Activated CD4-positive, alpha-beta T cell treated with anti-CD3 and anti-CD28 coated beads, Interleukin-2, Interleukin-4, amounts not matched to agents 100 ng/mL and 50 ng/mL, durations not matched to agents 16 hours and 8 hours (primary cell): ENCODE measurements at regions not wholly inside any gene's neighbourhood (a gene's known extent, or its start where the extent isn't known, plus 50 kb on each side); places are given as distances from the start of the nearest gene placed in this dataset.

Experiments used
- DNase-seq: peaks from one replicate; pipeline ENCODE4 v3.0.0-alpha.2; 2020; ENCODE audit warnings: low spot score

DNA sequence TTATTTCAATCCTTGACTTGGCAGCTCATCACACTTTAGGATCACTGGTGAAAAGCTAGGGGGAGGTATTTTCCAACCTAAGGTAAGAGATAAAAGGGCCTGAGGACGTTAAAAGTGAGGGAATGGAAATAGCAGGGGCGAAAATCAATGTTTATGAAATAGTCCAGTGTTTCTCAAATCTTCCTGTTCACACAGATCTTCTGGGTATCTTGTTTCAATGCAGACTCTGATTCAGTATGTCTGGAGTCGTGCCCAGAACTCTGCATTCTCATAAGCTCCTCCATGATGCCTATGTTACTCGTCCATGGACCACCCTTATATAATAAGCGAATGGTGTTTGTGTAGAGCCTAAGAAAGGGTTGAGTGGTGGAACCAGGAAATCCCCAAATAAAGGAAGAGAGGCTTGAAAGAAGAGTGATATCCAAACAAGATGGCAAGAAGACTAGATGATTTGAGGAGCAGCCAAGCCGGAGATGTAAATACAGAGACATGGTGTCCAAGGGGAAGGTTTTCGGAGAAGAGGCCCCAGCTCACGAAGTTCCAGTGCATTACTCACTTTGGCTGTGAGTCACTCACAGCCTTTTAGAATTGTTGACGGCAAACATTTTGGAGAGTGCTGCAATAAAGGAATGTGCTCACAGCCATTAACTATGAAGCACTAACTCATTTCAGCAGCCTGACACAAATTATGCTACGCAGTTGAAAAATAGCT is 215.6 kb upstream of the PPARGC1A start:
- no peak for DNase-seq

- DNase-seq = no peak
Measured at GRCh38 chr4:24104158-24104565, 214.3 kb upstream of the PPARGC1A start.

DNA sequence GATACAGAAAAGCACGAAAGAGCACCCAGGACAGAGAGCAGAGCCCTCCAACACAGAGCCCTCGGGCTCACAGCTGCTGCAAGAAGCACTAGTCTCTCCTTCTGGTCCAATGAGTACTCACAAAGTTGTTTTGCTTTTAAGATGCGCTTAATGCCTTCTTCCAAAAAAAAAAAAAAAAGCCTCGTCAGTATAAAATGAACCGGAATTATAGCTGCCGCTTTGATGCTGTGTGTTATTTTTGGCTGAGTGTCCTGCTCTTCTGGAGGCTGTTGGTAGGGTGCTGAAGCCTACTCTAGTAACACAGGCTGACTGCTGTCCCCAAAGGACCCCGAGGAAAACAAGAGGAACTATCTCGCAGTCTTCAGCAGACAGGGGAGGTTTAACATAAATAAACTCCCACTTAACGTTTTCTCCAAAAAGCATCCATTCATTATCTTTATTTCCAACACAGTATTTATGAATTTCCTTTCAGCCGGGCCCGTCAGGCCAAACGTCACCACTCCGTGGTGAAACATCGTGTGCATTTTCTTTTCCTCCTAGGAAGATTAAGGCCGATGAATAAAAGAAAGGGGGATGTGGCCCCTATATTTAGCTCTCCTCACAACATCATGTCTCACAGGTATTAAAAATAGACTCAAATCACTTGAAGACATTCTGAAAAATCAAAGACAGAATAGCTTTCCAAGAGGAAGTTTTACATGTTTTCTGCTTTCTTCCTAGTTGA is 213.7 kb upstream of the PPARGC1A start:
- DNase-seq = no peak

DNA sequence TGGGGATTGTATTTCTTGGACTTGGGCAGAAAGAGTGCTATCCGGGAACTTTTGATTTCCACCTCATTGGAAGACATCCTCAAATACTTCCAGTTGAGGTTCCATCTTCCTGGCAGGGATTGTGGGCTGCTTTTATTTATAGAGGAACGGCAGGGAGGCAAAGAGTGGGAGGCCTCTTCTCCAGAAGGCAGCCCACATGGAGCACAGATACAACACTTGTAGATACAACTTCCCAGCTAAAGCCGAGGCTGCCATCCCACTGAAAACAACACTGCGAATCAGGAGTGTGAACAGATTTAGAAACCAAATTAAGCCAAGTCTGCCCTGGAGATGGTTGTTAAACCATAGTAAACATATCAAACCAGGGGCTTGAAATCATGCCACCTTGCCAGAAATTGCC is 212.8 kb upstream of the PPARGC1A start:
- no peak for DNase-seq

DNA sequence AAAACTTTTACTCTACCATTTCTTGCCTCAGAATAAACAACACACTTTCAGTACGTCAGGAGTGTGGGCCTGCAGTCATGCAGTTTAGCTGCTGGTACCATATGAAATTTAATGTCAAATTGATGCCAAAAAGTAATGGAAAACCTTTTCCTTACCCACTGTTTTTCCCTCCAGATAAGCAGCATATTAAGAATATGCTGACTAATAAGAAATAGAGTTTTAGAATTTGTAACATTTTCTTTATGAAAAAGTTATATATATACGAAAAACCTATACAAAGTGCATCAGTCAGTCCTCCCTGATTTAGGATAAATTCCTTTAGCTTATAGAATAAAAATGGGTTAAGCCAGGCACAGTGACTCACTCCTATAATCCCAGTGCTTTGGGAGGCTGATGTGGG is 206.8 kb upstream of the PPARGC1A start:
- no peak for DNase-seq

DNA sequence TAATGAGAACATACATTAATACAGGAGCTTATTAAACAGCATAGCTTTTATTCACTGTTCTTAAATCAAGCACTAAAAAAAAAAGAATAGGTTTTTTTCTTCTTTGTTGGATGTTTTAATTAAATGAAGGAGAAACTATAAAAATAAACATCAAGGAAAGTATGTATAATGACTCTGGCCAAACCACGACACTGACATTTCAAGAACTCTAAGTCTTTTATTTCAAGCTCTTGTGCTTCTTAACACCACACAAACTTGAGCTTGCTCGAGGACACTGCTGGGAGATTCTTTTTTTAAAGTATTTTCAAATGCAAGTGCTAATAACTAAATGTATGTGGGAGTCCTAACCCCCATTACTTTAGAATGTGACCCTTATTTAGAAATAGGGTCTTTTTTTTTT is 204.9 kb upstream of the PPARGC1A start:
- DNase-seq = no peak

- DNase-seq = no peak
Measured at GRCh38 chr4:24093446-24093845, 203.6 kb upstream of the PPARGC1A start.

- DNase-seq = no peak
Measured at GRCh38 chr4:24091639-24092233, 201.9 kb upstream of the PPARGC1A start.

GRCh38 chr4:24089851-24090534 is 200.1 kb upstream of the PPARGC1A start:
- no peak for DNase-seq

- DNase-seq = no peak
Measured at GRCh38 chr4:24080871-24081270, 191.0 kb upstream of the PPARGC1A start.

DNA sequence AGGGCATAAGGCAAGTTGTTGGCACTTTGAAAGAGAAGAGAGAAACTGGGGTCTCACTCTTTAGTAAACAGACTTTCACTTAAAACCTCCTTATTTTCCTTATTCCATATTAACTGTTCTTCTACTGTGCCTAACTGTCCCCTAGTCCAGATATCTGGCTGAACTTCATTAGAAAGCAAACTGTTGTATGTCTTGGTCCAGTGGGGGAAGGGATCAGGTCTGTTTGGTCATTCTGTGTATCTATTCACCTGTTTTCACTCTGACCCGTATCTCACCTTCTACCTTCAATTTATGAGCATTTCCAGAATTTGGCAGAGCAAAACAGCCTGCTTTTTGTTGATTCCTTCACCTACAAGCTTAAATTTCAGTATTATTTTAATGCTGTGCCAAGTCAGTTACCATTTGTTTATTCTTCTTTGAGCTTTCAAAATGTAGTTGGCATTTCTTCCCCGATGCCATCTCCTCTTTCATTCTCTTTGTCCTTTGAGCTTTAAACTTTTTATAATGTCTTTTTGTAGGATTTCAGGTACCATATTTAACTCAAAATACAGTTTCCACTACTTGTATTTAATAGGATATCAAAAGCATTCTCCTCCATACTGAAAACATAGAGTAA is 188.6 kb upstream of the PPARGC1A start:
- no peak for DNase-seq

DNA sequence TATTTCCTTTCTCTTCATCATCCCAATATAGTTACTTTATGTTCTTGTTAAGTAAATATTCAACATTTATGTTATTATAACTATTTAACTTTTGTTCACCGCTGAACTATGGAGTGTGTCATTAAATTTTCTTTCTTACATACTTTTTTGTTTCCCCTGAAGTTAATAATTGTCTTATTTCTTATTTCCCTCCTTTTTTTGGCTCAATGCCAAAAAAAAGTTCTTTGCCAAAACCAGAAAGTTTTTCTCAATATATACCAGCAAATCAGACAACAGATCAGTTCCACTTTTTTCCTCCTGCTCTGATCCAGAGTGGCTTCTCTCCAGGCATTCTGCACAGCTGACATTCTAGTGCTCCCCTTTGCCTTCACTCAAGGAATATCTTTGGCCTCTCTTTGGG is 187.0 kb upstream of the PPARGC1A start:
- DNase-seq = no peak

GRCh38 chr4:24073948-24074347 is 184.1 kb upstream of the PPARGC1A start:
- no peak for DNase-seq

DNA sequence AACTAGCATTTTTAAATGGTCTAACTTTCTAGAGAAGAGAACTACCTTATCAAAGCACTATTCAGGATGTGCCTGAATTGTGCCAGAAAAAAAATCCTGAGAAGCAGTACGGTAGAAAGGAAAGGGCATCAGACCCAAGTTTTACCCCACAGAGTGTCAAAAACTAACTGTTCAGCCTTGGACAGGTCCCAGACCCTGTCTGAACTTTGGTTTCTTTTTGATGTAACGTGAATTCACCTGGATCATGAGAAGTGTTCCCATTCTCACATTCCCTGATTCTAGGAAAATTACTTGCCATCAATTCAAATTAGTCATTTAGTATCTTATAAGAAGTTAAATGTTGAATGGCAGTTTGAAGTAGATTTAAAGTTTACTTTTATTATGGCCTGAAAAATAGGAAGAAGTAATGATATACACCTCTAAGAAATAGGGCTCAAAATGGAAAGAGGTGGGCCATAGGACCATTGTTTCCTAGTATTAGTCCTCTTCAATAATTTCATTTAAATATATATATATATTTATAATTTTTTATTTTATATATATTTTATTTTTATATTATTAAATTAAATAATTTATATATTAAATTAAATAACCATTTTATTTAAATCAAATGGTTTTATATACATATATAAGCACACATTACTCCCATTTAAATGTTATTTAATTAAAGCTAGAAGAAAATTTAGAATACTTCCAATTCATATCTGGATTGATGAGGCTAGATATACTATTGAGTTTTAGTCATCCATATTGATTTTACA is 181.9 kb upstream of the PPARGC1A start:
- DNase-seq = no peak

DNA sequence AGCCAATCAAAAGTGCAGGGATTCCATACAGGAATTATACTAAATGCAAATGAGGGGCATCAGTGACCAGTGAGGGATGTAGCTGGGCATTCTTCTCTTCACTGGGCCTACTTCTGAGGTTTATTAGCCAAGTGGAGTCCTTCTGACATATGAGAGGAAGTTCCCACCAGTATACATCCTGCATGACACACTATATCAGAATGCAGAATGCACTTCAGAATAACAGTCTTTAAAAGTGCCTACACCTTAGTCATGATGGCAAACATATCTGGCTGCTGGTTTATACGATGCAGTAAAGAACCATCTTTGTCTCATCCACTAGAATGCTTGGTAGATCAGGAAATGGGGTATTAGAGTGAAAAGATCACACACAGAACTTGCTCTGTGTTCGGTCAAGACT is 180.3 kb upstream of the PPARGC1A start:
- DNase-seq = no peak

GRCh38 chr4:24067367-24068193 is 177.7 kb upstream of the PPARGC1A start:
- no peak for DNase-seq

- no peak for DNase-seq
Measured at GRCh38 chr4:24065974-24066373, 176.1 kb upstream of the PPARGC1A start.

DNA sequence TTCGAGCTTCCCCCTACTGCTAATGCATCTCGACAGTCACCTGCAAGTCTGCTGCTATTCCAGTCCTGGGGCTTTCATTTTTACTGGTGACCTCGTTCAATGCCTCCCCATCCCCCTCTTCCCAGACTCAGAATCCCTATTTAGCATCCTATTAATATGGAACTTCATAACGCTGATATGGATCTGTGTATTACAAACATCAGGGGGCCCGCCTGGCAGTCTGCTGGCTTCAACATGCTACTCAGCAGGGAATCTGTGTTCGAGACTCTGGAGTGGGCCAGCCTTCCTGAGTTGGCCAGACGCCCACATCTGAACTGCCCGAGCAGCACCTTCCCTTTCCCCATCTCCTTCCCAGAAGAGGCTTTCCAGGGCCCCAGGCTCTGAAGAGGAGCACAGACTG is 173.9 kb upstream of the PPARGC1A start:
- no peak for DNase-seq

- no peak for DNase-seq
Measured at GRCh38 chr4:24060932-24061331, 171.1 kb upstream of the PPARGC1A start.

DNA sequence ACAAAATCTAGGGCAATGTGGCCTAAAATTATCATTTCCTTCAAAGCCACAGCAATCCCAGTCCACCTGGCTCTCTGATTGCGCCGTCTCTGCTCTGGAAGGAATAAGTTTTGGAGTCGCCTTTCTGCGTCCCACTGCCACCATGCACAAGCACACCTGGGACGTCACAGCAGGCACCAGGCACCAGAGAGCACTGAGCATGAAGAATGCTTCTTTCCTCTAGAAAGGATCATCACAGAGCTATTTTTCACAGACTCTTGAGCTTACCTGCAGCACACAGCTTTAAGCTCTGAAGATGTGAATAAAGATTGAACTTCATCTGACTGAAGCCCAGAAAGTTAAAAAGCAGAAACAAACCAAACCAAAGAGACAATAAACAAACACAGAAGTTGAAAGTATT is 170.0 kb upstream of the PPARGC1A start:
- no peak for DNase-seq
